PC-9 (cell line): ENCODE measurements at regions not wholly inside any gene's neighbourhood (a gene's known extent, or its start where the extent isn't known, plus 50 kb on each side); places are given as distances from the start of the nearest gene placed in this dataset.
"Not testable (repeated sequence)": the region's sequence is repeated elsewhere in the genome, so short reads cannot be mapped to it uniquely, and the experiment has no call there.

Experiments used
- BruUV-seq: library from RNA; stranded (reverse); fragments of 400-500 nt; replicated peaks from 2 replicates; lab custom pipeline; 2021; lab: Mats Ljungman, UMichigan
- CTCF ChIA-PET: fragments of 300-600 bp; sonication (Branson Sonifier 250); formaldehyde crosslinking; loops from one replicate; lab custom pipeline; 2022; ENCODE audit warnings: antibody characterized with exemption; lab: Charles Lee
- POLR2A ChIA-PET: fragments of 300-600 bp; sonication (Branson Sonifier 250); formaldehyde crosslinking; loops from one replicate; lab custom pipeline; 2022; ENCODE audit warnings: antibody characterized with exemption; ENCODE audit not compliant: unreplicated experiment; lab: Charles Lee
- DNase-seq, 2 experiments: peaks; one replicate each; pipeline versions ENCODE4 v3.0.0 to v3.0.0-alpha.2; 2015 to 2022; ENCODE audit warnings: mixed read lengths in 1 of 2
- H2AFZ ChIP-seq: fragments of 200-600 bp; sonication (generic); 2 replicates; pipeline ENCODE4 v1.8.1; 2017; ENCODE audit warnings: antibody characterized with exemption
- H3F3A ChIP-seq: fragments of 200-600 bp; sonication (generic); 2 replicates; pipeline ENCODE4 v1.8.1; 2017; ENCODE audit warnings: antibody characterized with exemption, mild to moderate bottlenecking, low read depth; ENCODE audit not compliant: insufficient read depth
- H3K27ac ChIP-seq: fragments of 200-600 bp; sonication (generic); 2 replicates; pipeline ENCODE4 v1.6.1; 2016; ENCODE audit warnings: mixed run types
- H3K27me3 ChIP-seq: fragments of 200-600 bp; sonication (generic); 2 replicates; pipeline ENCODE4 v1.6.1; 2016; ENCODE audit warnings: low read depth, mixed run types; ENCODE audit not compliant: insufficient read depth
- H3K36me3 ChIP-seq: fragments of 200-600 bp; sonication (generic); 2 replicates; pipeline ENCODE4 v1.6.1; 2016; ENCODE audit warnings: low read depth, mixed run types
- H3K4me1 ChIP-seq: fragments of 200-600 bp; sonication (generic); replicated peaks from 2 replicates; pipeline ENCODE4 v1.6.1; 2016; ENCODE audit warnings: mixed run types; ENCODE audit not compliant: insufficient read depth
- H3K4me2 ChIP-seq: fragments of 200-600 bp; sonication (generic); 2 replicates; pipeline ENCODE4 v1.6.1; 2017; ENCODE audit warnings: mixed run types
- H3K4me3 ChIP-seq: fragments of 200-600 bp; sonication (generic); 2 replicates; pipeline ENCODE4 v1.6.1; 2016; ENCODE audit warnings: mixed run types
- H3K79me2 ChIP-seq: fragments of 200-600 bp; sonication (generic); 2 replicates; pipeline ENCODE4 v1.6.1; 2017; ENCODE audit warnings: low read depth, mixed run types
- H3K9me2 ChIP-seq: fragments of 200-600 bp; sonication (generic); 2 replicates; pipeline ENCODE4 v1.8.1; 2017; ENCODE audit warnings: mild to moderate bottlenecking; ENCODE audit not compliant: insufficient read depth
- H3K9me3 ChIP-seq: fragments of 200-600 bp; sonication (generic); 2 replicates; pipeline ENCODE4 v1.8.1; 2016; ENCODE audit warnings: low read depth; ENCODE audit not compliant: insufficient read depth
- H4K20me1 ChIP-seq: fragments of 200-600 bp; sonication (generic); 2 replicates; pipeline ENCODE4 v1.8.1; 2017; ENCODE audit not compliant: insufficient read depth
- intact Hi-C: fragments of 100-400 bp; cut with micrococcal nuclease; formaldehyde crosslinking; loops from one replicate; pipeline ENCODE4 v1.10.0; 2022; ENCODE audit not compliant: unreplicated experiment
- TF ChIP-seq, protein P1 (sequence below): fragments of 200-600 bp; sonication (generic); conservative IDR thresholded peaks from 2 replicates; pipeline ENCODE4 v1.6.1; 2017; ENCODE audit warnings: mixed run types, antibody characterized with exemption, mild to moderate bottlenecking, moderate library complexity

GRCh38 chrX:89757767-89758166 lies 163.9 kb upstream of the TGIF2LX start:
- BruUV-seq = not testable (repeated sequence)

GRCh38 chrX:89759076-89759685 lies 162.5 kb upstream of the TGIF2LX start:
- CTCF ChIA-PET, H3K36me3 ChIP-seq, POLR2A ChIA-PET, H3F3A ChIP-seq, H3K9me2 ChIP-seq, H3K4me3 ChIP-seq, H3K4me2 ChIP-seq, DNase-seq, H3K79me2 ChIP-seq, H3K4me1 ChIP-seq, H2AFZ ChIP-seq, H3K9me3 ChIP-seq, intact Hi-C loops, H4K20me1 ChIP-seq, BruUV-seq, H3K27me3 ChIP-seq, H3K27ac ChIP-seq: not testable (repeated sequence)

More at GRCh38 chrX:89757767-89758166, 163.9 kb upstream of the TGIF2LX start:
- H3K9me3 ChIP-seq, H3K9me2 ChIP-seq, H3K79me2 ChIP-seq, H3K36me3 ChIP-seq, intact Hi-C loops, H2AFZ ChIP-seq, H3K27me3 ChIP-seq, H4K20me1 ChIP-seq, H3K4me1 ChIP-seq, H3K27ac ChIP-seq, CTCF ChIA-PET, DNase-seq, H3K4me2 ChIP-seq, H3K4me3 ChIP-seq, POLR2A ChIA-PET, H3F3A ChIP-seq: not testable (repeated sequence)
- TF ChIP-seq, protein P1, sequence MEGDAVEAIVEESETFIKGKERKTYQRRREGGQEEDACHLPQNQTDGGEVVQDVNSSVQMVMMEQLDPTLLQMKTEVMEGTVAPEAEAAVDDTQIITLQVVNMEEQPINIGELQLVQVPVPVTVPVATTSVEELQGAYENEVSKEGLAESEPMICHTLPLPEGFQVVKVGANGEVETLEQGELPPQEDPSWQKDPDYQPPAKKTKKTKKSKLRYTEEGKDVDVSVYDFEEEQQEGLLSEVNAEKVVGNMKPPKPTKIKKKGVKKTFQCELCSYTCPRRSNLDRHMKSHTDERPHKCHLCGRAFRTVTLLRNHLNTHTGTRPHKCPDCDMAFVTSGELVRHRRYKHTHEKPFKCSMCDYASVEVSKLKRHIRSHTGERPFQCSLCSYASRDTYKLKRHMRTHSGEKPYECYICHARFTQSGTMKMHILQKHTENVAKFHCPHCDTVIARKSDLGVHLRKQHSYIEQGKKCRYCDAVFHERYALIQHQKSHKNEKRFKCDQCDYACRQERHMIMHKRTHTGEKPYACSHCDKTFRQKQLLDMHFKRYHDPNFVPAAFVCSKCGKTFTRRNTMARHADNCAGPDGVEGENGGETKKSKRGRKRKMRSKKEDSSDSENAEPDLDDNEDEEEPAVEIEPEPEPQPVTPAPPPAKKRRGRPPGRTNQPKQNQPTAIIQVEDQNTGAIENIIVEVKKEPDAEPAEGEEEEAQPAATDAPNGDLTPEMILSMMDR = peak; percentile 75

DNA sequence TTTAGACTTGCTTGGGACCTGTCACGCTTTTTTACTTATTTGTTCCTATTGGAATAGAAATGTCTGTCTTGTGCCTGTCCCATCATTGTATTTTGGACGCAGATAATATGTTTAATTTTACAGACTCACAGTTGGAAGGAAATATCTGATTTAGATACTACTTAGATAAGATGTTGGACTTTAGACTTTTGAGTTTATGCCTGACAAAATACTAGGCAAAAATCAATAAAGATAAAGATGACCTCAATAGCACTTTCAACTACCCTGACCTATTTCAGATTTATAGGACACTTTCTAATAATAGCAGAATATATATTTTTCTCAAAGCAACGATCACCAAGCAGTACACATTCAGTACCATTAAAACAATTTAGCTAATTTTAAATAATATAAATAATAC lies 150.1 kb upstream of the TGIF2LX start:
- H3K9me3 ChIP-seq, H3K9me2 ChIP-seq, H4K20me1 ChIP-seq, intact Hi-C loops, H3K4me1 ChIP-seq, BruUV-seq, H3K4me2 ChIP-seq, H3K27ac ChIP-seq, DNase-seq, H2AFZ ChIP-seq, CTCF ChIA-PET, H3K79me2 ChIP-seq, H3K36me3 ChIP-seq, H3F3A ChIP-seq, H3K4me3 ChIP-seq, H3K27me3 ChIP-seq, POLR2A ChIA-PET: not testable (repeated sequence)

GRCh38 chrX:89811440-89811839 lies 110.3 kb upstream of the TGIF2LX start:
- H3K9me3 ChIP-seq, BruUV-seq, H3F3A ChIP-seq, H2AFZ ChIP-seq, H3K4me1 ChIP-seq, H3K36me3 ChIP-seq, H3K79me2 ChIP-seq, H3K27ac ChIP-seq, DNase-seq, H3K27me3 ChIP-seq, CTCF ChIA-PET, H4K20me1 ChIP-seq, intact Hi-C loops, POLR2A ChIA-PET, H3K4me3 ChIP-seq, H3K9me2 ChIP-seq, H3K4me2 ChIP-seq: not testable (repeated sequence)

DNA sequence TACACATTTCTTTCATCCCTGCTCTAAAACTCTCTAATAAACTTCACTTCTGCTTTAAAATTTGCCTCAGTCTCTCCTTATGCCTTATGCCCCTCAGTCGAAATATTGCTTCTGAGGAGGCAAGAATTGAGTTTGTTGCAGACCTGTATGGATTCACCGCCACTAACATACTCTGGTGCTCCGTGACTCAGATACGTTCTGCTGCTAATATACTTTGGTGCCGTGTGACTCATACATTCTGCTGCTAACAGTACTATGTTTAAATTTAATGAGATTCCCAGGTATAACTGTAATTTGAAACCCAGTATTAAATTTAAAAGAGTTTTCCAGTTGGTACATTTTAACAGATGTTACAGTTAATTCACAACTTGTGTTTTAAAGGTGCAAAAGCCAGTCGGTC lies 82.0 kb upstream of the TGIF2LX start:
- POLR2A ChIA-PET, DNase-seq, H3K9me2 ChIP-seq, H3K4me3 ChIP-seq, H2AFZ ChIP-seq, H3K4me2 ChIP-seq, H3K36me3 ChIP-seq, H3K9me3 ChIP-seq, H4K20me1 ChIP-seq, H3K79me2 ChIP-seq, intact Hi-C loops, H3K27ac ChIP-seq, H3F3A ChIP-seq, CTCF ChIA-PET, H3K27me3 ChIP-seq, H3K4me1 ChIP-seq, BruUV-seq: not testable (repeated sequence)
